Suprapubic skin (tissue), 4 donors: ENCODE measurements at regions not wholly inside any gene's neighbourhood (a gene's known extent, or its start where the extent isn't known, plus 50 kb on each side); places are given as distances from the start of the nearest gene placed in this dataset.

Experiments used
- DNase-seq, 2 donors: peaks; one replicate each; pipeline ENCODE4 v3.0.0-alpha.2; 2019; ENCODE audit warnings: low spot score in 2 of 2
- H3K27ac ChIP-seq: fragments of 200-600 bp; sonication (generic); one replicate; pipeline ENCODE4 v1.5.1; 2019
- H3K27me3 ChIP-seq: fragments of 200-600 bp; sonication (generic); one replicate; pipeline ENCODE4 v1.5.1; 2019
- H3K36me3 ChIP-seq: fragments of 200-600 bp; sonication (generic); one replicate; pipeline ENCODE4 v1.5.1; 2019
- H3K4me1 ChIP-seq: fragments of 200-600 bp; sonication (generic); one replicate; pipeline ENCODE4 v1.5.1; 2019
- H3K4me3 ChIP-seq: fragments of 200-600 bp; sonication (generic); one replicate; pipeline ENCODE4 v1.5.1; 2019; ENCODE audit warnings: mild to moderate bottlenecking
- H3K9me3 ChIP-seq: fragments of 200-600 bp; sonication (generic); one replicate; pipeline ENCODE4 v1.5.1; 2019
- CTCF ChIP-seq, 2 donors: fragments of 200-600 bp in 1 of 2; fragments of 450-650 bp in 1 of 2; sonication (generic) in 1 of 2; IDR thresholded peaks; one replicate each; pipeline ENCODE4 v1.5.1; 2016 to 2019; ENCODE audit warnings: antibody characterized with exemption in 2 of 2, mild to moderate bottlenecking in 1 of 2, moderate library complexity in 1 of 2
- EP300 ChIP-seq: sonication (generic); formaldehyde crosslinking; IDR thresholded peaks from one replicate; pipeline ENCODE4 v1.6.1; 2017; ENCODE audit warnings: antibody characterized with exemption
- POLR2A ChIP-seq, 2 donors: fragments of 450-650 bp; IDR thresholded peaks; one replicate each; pipeline ENCODE4 v1.6.1; 2017; ENCODE audit warnings: antibody characterized with exemption in 2 of 2, mild to moderate bottlenecking in 2 of 2, moderate library complexity in 2 of 2
- POLR2AphosphoS5 ChIP-seq, 3 donors: sonication (generic); formaldehyde crosslinking; IDR thresholded peaks; one replicate each; pipeline ENCODE4 v1.6.1; 2017; ENCODE audit warnings: antibody characterized with exemption in 3 of 3
- WGBS: methylation state at CpG from one replicate; pipeline ENCODE4 v1.1.5; 2018; 5-methylcytosine and 5-hydroxymethylcytosine counted together

- Histone ChIP-seq H3K27me3 (no peaks in the 10 kb centered on the region), H3K36me3 (no peaks in the 10 kb centered on the region), H3K9me3 (no peaks in the 10 kb centered on the region), H3K4me1 (no peaks in the 10 kb centered on the region), H3K4me3 (no peak overlapping the region), H3K27ac (no peak overlapping the region)
- no peak for TF ChIP-seq EP300
- TF ChIP-seq CTCF (IDR thresholded peaks at IDR 0.05) = no peak
- no peak for TF ChIP-seq POLR2AphosphoS5 (IDR thresholded peaks at IDR 0.05)
- TF ChIP-seq POLR2A (IDR thresholded peaks at IDR 0.05) = no peak
- DNase-seq = no peak
Observed at GRCh38 chrX:106499473-106499872, 112.3 kb upstream of the RADX start.

- H3K27ac ChIP-seq = no peak overlapping the region
- 89% methylated on average over 1 of the region's 1 CpG for WGBS
- H3K9me3 ChIP-seq = no peaks in the 10 kb centered on the region
- no peaks in the 10 kb centered on the region for H3K4me1 ChIP-seq
- TF ChIP-seq POLR2AphosphoS5 (IDR thresholded peaks at IDR 0.05) = no peak
- TF ChIP-seq POLR2A (IDR thresholded peaks at IDR 0.05) = no peak
- no peak for TF ChIP-seq EP300
- no peak for TF ChIP-seq CTCF (IDR thresholded peaks at IDR 0.05)
- no peaks in the 10 kb centered on the region for H3K27me3 ChIP-seq
- H3K4me3 ChIP-seq = no peak overlapping the region
- no peak for DNase-seq
- H3K36me3 ChIP-seq = no peaks in the 10 kb centered on the region
Observed at GRCh38 chrX:106510713-106511403, 100.9 kb upstream of the RADX start.
